Spleen (tissue), 7 donors: ENCODE measurements at regions not wholly inside any gene's neighbourhood (a gene's known extent, or its start where the extent isn't known, plus 50 kb on each side); places are given as distances from the start of the nearest gene placed in this dataset.

Source experiments
- CTCF ChIP-seq, 11 experiments: fragments of 200-600 bp in 7 of 11; fragments of 450-650 bp in 4 of 11; sonication (generic) in 4 of 11; IDR thresholded peaks in 8 of 11; conservative IDR thresholded peaks in 3 of 11; 1 replicate in 7 of 11; 2 replicates in 4 of 11; pipeline versions ENCODE4 v1.4.0 to v1.8.0; 2016 to 2021; ENCODE audit warnings: antibody characterized with exemption in 11 of 11, inconsistent platforms in 4 of 11, mild to moderate bottlenecking in 1 of 11
- POLR2A ChIP-seq, 3 donors: fragments of 450-650 bp; IDR thresholded peaks; one replicate each; pipeline ENCODE4 v1.5.1; 2017; ENCODE audit warnings: antibody characterized with exemption in 3 of 3, mild to moderate bottlenecking in 1 of 3
- POLR2AphosphoS5 ChIP-seq, 3 donors: sonication (generic); formaldehyde crosslinking; IDR thresholded peaks; one replicate each; pipeline ENCODE4 v1.5.1; 2017; ENCODE audit warnings: antibody characterized with exemption in 3 of 3
- donor health status: DM: no; HTN: no; CAD: no; lungs with moderate emphysema.
- donor health status: DM: no; HTN: no; CAD: no.
- donor health status: DM: no; HTN: no; CAD: no.

GRCh38 chr1:199684686-199685273 lies 342.7 kb upstream of the NR5A2 start:
- TF ChIP-seq CTCF (IDR thresholded peaks at IDR 0.05 in 8 of 11, conservative IDR thresholded peaks at IDR 0.05 in 3 of 11) = peak; percentile 53 to 82 (median 73)
- no peak for TF ChIP-seq POLR2AphosphoS5 (IDR thresholded peaks at IDR 0.05)
- no peak for TF ChIP-seq POLR2A (IDR thresholded peaks at IDR 0.05)
